ENCODE measurements at regions not wholly inside any gene's neighbourhood (a gene's known extent, or its start where the extent isn't known, plus 50 kb on each side); places are given as distances from the start of the nearest gene placed in this dataset.

DNA sequence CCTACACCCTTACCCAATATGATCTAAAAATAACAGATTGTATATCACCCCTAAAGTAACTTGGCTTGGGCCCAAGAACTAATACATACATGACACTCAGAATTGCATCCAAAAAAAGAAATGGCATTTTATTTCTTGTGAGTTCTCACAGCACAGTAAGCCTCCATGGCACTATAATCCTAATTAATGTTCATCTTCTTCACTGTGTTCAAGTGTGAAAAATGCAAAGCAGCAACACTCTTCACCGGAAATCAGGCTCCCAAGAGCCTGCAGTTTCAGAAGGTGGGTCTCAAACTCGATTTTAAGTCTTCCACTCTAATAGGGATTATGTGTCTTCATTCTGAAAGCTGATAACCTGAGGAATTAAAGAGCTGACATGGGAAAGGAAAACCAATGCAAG lies 142.8 kb upstream of the TSC22D2 start:
- no peak for DNase-seq (ENCODE audit: low spot score in 2 of 2)
- Mint-ChIP-seq H3K36me3 (no peaks in the 10 kb centered on the region), H3K27ac (no peak overlapping the region)

DNA sequence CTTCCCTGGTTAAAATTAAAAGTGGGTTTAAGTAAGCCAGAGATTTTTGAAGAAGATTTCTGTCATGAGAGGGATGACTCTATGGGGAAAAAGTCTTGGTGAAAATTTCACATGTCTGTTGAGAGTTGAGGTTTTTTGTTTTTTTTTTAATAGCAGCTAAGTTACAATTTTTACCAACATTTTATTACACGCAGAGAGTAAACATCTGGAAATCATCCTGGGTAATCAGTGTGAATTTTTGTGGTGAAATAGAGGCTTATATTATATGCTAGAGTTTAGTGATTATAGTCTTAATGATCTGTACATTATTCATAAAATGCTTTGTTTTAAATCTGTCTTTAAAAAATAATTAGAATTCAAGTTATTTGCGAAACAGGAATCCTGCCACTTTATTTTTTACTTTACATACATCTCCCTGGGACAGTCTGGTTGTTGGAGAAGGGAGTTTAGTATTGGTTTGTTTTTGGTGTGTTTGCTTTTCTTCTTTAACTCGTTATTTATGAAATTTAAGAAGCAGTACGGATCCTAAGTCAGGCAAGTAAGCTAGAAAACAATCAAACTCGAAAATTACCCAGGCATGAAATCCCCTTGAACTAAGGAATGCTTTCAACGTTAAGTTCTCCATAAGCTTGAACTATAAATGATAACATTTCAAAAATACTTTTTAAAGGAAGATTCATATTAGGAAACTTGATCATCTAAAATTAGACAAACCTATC lies 143.4 kb upstream of the TSC22D2 start:
- no peaks in the 10 kb centered on the region for H3K9me3 Mint-ChIP-seq
- ATAC-seq (no peak), DNase-seq (ENCODE audit: low spot score in 2 of 2) (no peak)
- H3K27ac Mint-ChIP-seq: no peak overlapping the region
- no peaks in the 10 kb centered on the region for H3K36me3 Mint-ChIP-seq

More for the DNA sequence above, 142.8 kb upstream of the TSC22D2 start:
- ATAC-seq: no peak
- H3K9me3 Mint-ChIP-seq: no peaks in the 10 kb centered on the region

DNA sequence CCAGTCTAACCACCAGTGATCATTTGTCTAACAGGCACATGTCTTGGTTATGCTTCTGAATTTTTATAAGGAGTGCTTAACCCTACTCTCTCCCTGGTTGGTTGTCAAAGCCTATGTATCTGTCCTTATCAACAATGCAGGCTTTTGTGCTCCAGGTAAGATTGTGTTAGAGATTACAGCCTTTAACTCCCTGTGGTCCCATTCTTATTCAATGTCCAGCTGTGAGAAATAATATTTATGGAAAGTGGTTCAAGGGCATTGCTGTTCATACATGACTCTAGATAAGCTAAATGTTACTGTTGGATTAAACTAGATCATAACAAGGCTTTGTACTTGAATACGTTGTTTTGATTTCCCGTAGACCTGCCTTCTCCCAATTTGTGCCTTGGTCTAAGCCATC lies 146.1 kb upstream of the TSC22D2 start:
- no peak for DNase-seq (ENCODE audit: low spot score in 2 of 2)
- Mint-ChIP-seq H3K27ac (no peak overlapping the region), H3K36me3 (no peaks in the 10 kb centered on the region), H3K9me3 (no peaks in the 10 kb centered on the region)
- no peak for ATAC-seq

DNA sequence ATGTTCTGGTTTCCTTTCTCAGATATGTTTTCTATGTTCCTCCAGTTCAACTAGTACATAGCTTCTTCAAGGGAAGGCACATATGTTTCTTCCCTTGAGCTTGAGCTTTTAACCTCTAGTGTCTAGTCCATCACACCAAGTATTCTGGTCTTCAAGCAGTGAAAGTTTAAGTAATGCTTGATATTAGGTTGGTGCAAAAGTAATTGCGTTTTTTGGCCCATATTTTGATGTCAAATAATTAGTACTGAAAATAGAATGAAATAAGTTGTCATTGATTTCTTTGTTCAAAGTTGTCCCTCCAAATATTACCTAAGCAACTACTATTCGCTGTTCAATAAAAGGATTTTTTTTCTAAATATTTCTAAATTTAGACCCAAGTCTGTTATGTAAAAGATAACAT lies 146.7 kb upstream of the TSC22D2 start:
- Mint-ChIP-seq H3K27ac (no peak overlapping the region), H3K36me3 (peaks cover 0 to 4% of the 10 kb centered on the region in 2 donors), H3K9me3 (peaks cover 0 to 5% of the 10 kb centered on the region in 2 donors)
- no peak for ATAC-seq
- DNase-seq (ENCODE audit: low spot score in 2 of 2): no peak

DNA sequence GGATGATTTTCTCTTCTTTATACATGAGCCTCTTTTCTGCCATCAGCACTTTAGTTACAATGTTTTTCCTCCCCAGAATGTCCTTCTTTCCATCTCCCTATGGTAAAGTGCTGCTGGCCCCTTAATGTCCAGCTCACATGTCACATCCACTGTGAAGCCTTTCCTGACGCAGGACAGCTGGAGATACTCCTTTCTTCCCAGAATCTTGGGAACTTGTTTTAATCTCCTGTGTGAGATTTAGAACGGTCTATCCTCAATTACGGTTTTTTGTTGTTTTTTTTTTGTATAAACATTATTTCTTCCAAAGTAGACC lies 147.7 kb upstream of the TSC22D2 start:
- DNase-seq (ENCODE audit: low spot score in 2 of 2) (no peak), ATAC-seq (no peak)
- Mint-ChIP-seq H3K36me3 (peaks cover 0 to 6% of the 10 kb centered on the region in 2 donors), H3K9me3 (peaks cover 0 to 5% of the 10 kb centered on the region in 2 donors), H3K27ac (peak overlapping the region in 1 of 2 donors; percentile 40)

DNA sequence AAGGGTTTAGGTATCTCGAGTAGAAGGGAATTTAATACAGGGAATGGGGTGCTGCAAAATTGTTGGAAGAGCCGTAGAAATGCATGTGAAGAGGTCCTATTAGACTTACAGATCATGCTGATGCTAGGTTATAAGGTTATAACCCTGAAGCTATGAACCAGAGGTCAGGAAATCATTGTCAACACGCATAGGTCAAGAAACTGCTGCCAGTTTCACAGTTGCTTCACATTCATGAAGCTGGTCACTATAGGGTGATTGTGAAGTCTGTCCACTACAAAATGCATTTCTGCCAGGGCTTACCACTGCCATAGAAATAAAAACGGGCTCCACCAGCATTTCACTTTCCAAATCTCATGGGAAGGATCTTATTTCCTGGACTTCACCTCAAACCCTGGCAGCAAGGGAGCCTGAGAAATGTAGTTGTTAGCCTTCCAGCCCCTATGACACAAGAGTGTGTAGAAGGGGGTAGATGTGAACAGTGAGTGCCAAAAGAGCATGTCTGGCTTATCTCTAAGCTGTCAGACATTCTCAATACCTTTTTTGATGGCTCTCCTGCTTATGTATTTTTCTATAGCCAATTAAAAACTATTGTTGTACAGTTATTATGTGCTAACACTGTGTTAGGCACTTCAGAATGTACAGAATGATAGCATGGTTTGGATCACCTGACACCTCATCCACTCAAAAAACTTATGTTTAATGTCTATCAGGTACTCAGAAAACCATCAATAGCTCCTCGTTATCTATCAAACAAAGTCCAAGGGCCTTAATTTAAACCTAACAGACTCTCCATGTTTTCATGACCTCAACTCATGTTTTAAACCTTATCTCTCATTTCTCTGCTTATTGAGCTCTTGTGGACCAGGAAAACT lies 148.3 kb upstream of the TSC22D2 start:
- DNase-seq (ENCODE audit: low spot score in 2 of 2) (no peak), ATAC-seq (no peak)
- no peak overlapping the region for H3K27ac Mint-ChIP-seq
- H3K9me3 Mint-ChIP-seq: peaks cover 0 to 5% of the 10 kb centered on the region in 2 donors
- peaks cover 0 to 6% of the 10 kb centered on the region in 2 donors for H3K36me3 Mint-ChIP-seq

DNA sequence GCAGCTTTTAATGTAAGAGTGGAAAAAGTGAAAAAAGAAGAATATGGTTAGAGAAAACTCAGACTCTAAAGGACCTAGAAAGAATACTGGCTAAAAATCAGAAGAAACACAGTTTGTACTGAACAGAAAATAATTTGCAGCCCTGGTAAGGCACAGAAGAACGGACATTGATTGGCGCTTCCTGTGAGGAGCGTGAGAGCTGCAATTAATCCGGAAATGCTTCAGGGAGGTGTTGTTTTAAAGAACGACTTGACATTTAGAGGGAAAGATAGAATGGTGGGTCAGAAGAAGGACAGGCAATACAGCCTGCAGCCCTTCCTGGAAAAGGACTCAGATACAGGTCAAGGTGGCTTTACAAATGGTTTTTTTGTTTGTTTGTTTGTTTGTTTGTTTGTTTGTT lies 151.3 kb upstream of the TSC22D2 start:
- DNase-seq (ENCODE audit: low spot score in 2 of 2) (no peak), ATAC-seq (no peak)
- H3K36me3 Mint-ChIP-seq: peaks cover 0 to 6% of the 10 kb centered on the region in 2 donors
- H3K9me3 Mint-ChIP-seq: peaks cover 0 to 5% of the 10 kb centered on the region in 2 donors
- no peak overlapping the region for H3K27ac Mint-ChIP-seq

DNA sequence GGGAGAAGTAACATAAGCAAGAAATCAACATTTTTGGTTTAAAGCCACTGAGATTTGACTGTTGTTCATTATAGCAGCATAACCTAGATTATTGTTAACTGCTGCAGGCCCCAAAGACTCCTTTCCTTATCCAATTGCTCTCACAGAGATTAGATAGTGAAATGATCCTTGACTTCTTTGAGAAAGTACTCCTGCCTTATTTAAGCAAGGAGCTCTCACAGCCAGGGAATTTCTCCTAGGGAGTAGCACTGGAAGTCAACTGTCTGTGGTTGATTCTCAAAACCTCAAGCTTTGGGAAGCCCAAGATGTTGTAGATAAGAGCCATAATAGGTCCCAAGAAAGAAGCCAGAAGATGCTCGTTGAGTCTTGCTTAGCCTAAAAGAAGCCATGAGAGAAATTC lies 151.8 kb upstream of the TSC22D2 start:
- peaks cover 0 to 6% of the 10 kb centered on the region in 2 donors for H3K36me3 Mint-ChIP-seq

DNA sequence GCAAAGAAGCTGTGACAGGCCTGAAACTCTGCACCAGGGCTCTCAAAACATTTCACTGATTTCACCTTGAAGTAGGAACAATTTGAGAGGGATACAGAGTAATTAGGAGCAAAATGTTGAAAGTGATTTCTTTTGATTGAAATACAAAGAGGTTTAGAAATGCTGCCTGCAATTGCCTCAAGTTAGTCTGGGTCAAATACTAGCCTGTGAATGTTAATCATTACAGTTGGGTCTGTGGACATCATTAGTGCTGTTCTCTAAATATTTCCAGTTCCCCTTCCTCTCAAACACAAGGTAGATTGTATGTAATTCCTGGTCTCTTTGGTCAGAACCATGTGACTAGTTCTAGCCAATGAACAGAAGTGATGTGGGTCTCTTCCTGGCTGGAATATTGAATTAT lies 152.3 kb upstream of the TSC22D2 start:
- H3K27ac Mint-ChIP-seq: no peak overlapping the region
- peaks cover 0 to 6% of the 10 kb centered on the region in 2 donors for H3K36me3 Mint-ChIP-seq
- ATAC-seq (no peak), DNase-seq (ENCODE audit: low spot score in 2 of 2) (no peak)
- H3K9me3 Mint-ChIP-seq: peaks cover 0 to 5% of the 10 kb centered on the region in 2 donors

More for the DNA sequence above, 151.8 kb upstream of the TSC22D2 start:
- ATAC-seq: no peak
- no peak overlapping the region for H3K27ac Mint-ChIP-seq
- peaks cover 0 to 5% of the 10 kb centered on the region in 2 donors for H3K9me3 Mint-ChIP-seq
- no peak for DNase-seq (ENCODE audit: low spot score in 2 of 2)

DNA sequence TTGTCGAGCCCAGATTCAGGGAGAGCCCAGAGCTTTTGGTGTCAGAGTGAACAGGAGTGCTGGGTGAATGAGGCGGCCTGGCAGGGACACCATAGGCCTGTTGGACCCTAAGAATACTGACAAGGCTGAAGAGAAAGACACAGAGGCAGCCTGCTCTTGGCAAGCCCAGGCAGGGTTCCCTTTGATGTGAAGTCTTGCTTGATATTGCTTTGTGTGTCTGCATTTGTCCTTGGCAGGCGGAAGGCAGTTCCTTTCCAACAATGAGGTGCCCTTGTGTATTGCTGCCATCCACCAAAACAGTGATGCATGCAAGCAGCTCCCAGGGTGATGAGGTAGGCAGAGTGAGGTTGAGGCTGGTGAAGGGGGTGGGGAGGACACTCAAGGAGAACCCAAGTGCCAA lies 152.7 kb upstream of the TSC22D2 start:
- peak overlapping the region in 1 of 2 donors; percentile 26 for H3K27ac Mint-ChIP-seq
- H3K9me3 Mint-ChIP-seq: peaks cover 0 to 5% of the 10 kb centered on the region in 2 donors
- DNase-seq (ENCODE audit: low spot score in 2 of 2): no peak
- peaks cover 0 to 6% of the 10 kb centered on the region in 2 donors for H3K36me3 Mint-ChIP-seq
- ATAC-seq: no peak

DNA sequence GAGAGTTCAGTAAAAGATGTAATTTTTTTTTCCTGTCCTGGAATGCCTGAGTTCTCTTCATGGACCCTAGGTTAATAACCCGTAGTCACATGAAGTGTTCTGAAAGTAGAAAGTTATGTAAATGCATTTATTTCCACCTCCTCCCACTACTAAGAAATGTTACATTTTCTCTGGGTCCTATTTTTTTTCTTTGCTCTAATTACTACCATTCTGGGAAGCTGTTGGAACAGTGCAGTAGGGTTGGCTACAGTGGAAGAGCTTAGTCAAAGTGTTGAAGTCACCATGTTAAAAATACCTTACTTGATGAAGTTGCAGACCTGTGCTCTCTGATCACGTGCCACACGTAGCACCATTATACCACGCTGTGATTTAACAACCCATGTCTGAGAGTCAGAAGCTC lies 153.8 kb upstream of the TSC22D2 start:
- no peak for DNase-seq (ENCODE audit: low spot score in 2 of 2)
- ATAC-seq: no peak
- Mint-ChIP-seq H3K9me3 (peaks cover 0 to 5% of the 10 kb centered on the region in 2 donors), H3K27ac (no peak overlapping the region), H3K36me3 (peaks cover 0 to 6% of the 10 kb centered on the region in 2 donors)

DNA sequence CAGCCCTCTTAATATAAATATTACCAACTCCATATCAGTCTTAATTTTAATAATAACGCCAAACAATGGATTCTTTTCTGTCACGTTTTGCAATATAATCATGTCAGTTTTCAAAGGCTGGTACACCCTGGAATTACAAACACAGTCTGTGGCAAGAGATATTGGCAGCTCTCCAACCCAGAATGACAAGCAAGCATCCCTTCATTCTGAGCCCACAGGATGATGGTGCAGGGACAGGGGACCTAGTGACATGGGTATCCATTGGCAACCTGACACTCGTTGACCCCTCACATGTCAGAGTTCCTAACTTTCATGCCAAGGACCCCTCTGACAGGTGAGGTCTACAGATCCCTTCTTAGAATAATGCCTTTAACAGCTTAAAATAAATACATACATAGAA lies 154.5 kb upstream of the TSC22D2 start:
- peaks cover 0 to 6% of the 10 kb centered on the region in 2 donors for H3K36me3 Mint-ChIP-seq
- no peak overlapping the region for H3K27ac Mint-ChIP-seq
- H3K9me3 Mint-ChIP-seq: peaks cover 0 to 5% of the 10 kb centered on the region in 2 donors
- DNase-seq (ENCODE audit: low spot score in 2 of 2): no peak
- no peak for ATAC-seq

DNA sequence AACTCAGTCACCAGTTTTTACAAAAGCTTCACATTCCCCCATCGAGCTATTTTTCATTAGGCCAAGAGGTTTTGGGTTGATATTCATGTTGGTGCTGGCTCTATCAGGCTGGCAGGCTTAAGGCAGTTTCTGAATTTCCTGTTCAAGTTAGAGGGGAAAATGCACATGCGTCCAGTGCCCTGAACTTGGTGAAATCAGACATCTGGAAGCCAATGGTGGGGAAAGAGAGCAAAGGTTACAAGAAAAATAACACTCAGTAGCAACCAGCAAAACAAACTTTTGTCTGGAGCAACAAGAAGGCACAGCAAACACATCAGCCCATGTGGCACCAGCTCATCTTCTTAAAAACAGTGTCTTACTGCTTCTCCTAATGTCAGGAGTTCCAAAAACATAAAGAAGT lies 155.6 kb upstream of the TSC22D2 start:
- Mint-ChIP-seq H3K9me3 (peaks cover 0 to 5% of the 10 kb centered on the region in 2 donors), H3K36me3 (peaks cover 0 to 6% of the 10 kb centered on the region in 2 donors), H3K27ac (no peak overlapping the region)
- DNase-seq (ENCODE audit: low spot score in 2 of 2) (no peak), ATAC-seq (no peak)

DNA sequence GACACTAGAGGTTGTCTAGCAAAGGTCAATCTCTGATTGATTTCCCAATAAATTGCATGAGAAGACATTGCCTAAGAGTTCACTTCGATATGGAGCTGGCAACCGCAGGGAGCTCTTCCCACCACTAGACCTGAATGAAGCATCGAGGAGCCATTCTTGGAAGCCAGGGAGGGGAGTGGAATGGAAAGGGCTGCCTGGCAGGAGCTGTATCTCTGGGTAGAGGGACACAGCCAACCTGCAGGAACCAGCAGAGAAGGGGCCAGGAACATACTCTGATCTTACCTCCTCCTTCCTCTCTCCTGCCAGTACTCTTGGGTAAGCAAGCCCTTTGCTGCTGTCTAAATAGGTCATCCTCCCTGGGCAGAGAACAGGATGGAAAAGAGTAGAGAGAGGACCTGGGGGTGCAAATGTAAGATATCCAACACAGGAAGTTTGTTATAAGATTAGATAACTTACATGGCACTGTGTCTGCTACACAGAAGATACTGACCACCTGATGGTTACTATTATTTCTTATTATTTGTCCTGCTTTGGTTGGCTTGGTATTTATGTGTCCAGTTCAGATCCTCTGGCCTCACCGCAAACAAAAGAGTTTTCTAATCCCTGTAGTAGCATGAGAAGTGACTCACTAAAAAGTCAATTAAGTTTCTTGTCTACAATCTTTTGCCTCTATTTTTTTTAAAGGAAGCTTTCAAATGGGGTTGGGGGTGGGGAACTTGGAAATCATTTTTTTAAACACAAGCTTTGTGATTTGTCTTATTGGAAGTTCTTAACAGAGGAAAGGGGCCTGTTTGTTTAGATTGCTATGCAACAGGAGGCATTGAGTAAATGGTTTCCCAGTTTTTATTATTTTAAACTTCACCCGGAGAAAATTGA lies 156.7 kb upstream of the TSC22D2 start:
- H3K27ac Mint-ChIP-seq: no peak overlapping the region
- no peak for ATAC-seq
- no peaks in the 10 kb centered on the region for H3K9me3 Mint-ChIP-seq
- H3K36me3 Mint-ChIP-seq: peaks cover 0 to 2% of the 10 kb centered on the region in 2 donors
- no peak for DNase-seq (ENCODE audit: low spot score in 2 of 2)

DNA sequence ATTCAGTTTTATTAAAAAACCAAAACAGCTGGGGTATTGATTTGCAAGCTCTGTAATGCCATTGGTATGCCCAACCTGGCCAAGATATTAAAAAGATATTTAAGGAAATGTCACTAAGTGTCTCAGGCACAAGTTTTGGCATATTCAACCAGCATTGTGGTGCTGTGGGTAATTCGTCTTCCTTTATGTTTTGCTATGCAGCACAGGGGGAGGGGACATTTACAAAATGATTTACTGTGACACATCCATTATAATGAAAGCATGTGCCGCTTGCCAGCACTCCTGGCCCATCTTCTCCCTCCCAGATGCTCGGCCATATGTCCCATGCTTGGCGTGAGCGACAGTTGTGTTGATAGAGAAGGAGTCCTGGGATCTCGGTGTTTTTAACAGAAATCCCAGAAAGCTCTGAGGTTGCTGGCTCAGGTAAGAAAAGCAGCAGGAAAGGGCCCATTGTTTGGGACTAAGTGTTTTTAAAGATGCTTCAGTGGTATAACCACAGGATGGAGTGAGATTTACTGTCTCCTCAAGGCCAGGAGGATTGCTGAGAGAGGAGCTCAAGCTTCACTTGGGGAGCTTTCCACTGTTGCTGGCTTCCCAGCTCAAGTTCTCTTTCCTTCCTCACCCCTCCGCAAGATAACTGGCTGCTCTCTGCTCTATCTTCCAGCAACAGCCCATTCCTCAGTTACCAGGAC lies 158.2 kb upstream of the TSC22D2 start:
- DNase-seq (ENCODE audit: low spot score in 2 of 2) (no peak), ATAC-seq (no peak)
- Mint-ChIP-seq H3K36me3 (no peaks in the 10 kb centered on the region), H3K27ac (no peak overlapping the region), H3K9me3 (no peaks in the 10 kb centered on the region)

DNA sequence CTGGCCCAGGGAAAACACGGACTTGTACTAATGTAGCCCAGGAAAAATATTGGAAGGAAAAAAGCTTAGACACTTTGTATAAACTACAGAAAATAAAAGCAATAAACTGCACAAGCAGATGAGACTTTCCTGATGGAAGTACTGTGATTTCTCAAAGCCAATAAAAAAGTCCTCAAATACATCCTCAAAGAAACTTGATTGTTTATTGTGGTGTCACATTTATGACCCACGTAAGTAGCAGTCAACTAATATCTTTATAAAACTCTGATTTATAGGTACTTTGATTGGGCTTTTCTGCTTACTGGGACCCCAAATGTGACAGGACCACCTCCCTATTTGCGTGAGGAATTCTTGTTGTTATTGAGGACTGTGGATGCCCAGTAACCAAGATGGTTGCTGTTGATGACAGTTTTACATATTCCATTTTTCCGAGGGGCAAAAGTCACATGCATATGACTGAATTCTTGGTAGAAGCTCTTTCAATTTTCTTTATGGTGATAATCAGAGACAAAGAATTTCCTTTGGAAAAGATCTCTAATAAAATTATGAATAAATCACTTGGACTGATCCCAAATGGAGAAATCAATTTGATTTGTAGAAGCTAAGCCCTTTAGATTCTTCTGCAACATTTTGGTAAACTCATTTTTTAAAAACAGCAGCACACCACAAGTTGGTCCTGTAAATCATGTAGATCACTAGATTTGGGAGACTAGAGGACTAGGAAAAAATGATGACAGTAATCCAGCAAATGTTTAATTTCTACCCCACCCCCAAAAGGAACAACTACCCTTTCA lies 159.0 kb upstream of the TSC22D2 start:
- Mint-ChIP-seq H3K27ac (no peak overlapping the region), H3K36me3 (no peaks in the 10 kb centered on the region), H3K9me3 (no peaks in the 10 kb centered on the region)
- DNase-seq (ENCODE audit: low spot score in 2 of 2): no peak
- ATAC-seq: no peak
